Neuronal stem cell (in vitro differentiated cells): ENCODE measurements at regions not wholly inside any gene's neighbourhood (a gene's known extent, or its start where the extent isn't known, plus 50 kb on each side); places are given as distances from the start of the nearest gene placed in this dataset.

Source experiments
- DNase-seq: peaks from one replicate; pipeline ENCODE4 v3.0.0-alpha.2; 2013; ENCODE audit warnings: low spot score
- H2AFZ ChIP-seq: one replicate; pipeline ENCODE4 v1.6.1; 2013; ENCODE audit warnings: mild to moderate bottlenecking, low read length, inconsistent platforms
- H2AK5ac ChIP-seq: 2 replicates; pipeline ENCODE4 v1.6.1; 2013; ENCODE audit warnings: low read depth, mild to moderate bottlenecking, inconsistent platforms, low read length, moderate library complexity, mixed read lengths
- H2BK120ac ChIP-seq: 2 replicates; pipeline ENCODE4 v1.6.1; 2013; ENCODE audit warnings: low read depth, mild to moderate bottlenecking, inconsistent platforms, low read length, moderate library complexity, mixed read lengths
- H2BK12ac ChIP-seq: one replicate; pipeline ENCODE4 v1.6.1; 2013; ENCODE audit warnings: low read length, inconsistent platforms
- H2BK15ac ChIP-seq: 2 replicates; pipeline ENCODE4 v1.6.1; 2013; ENCODE audit warnings: mild to moderate bottlenecking, low read length, inconsistent platforms, mixed read lengths
- H2BK5ac ChIP-seq: one replicate; pipeline ENCODE4 v1.6.1; 2013; ENCODE audit warnings: inconsistent platforms, mild to moderate bottlenecking, low read length, moderate library complexity
- H3K14ac ChIP-seq: one replicate; pipeline ENCODE4 v1.6.1; 2013; ENCODE audit warnings: low read length, inconsistent platforms
- H3K18ac ChIP-seq: 2 replicates; pipeline ENCODE4 v1.6.1; 2013; ENCODE audit warnings: low read length, inconsistent platforms
- H3K23ac ChIP-seq: 2 replicates; pipeline ENCODE4 v1.6.1; 2013; ENCODE audit warnings: low read depth, mild to moderate bottlenecking, mixed read lengths, low read length, inconsistent platforms; ENCODE audit not compliant: poor library complexity
- H3K27ac ChIP-seq: replicated peaks from 3 replicates; pipeline ENCODE4 v1.5.1; 2013; ENCODE audit warnings: low read length, inconsistent platforms
- H3K27me3 ChIP-seq, 3 experiments: 2 replicates each; pipeline ENCODE4 v1.6.1; 2013; ENCODE audit warnings: low read length in 3 of 3, mild to moderate bottlenecking in 2 of 3, inconsistent platforms in 1 of 3, low read depth in 1 of 3, mixed read lengths in 1 of 3, moderate library complexity in 1 of 3; ENCODE audit not compliant: control insufficient read depth in 3 of 3, insufficient read depth in 3 of 3
- H3K36me3 ChIP-seq, 2 donors: replicated peaks in 1 of 2; 2 replicates each; pipeline ENCODE4 v1.6.1; 2013; ENCODE audit warnings: low read length in 2 of 2; ENCODE audit not compliant: control insufficient read depth in 2 of 2, insufficient read depth in 2 of 2
- H3K4ac ChIP-seq: 2 replicates; pipeline ENCODE4 v1.6.1; 2013; ENCODE audit warnings: inconsistent platforms, mild to moderate bottlenecking, low read length, moderate library complexity
- H3K4me1 ChIP-seq, 2 donors: 1 replicate in 1 of 2; 2 replicates in 1 of 2; pipeline ENCODE4 v1.6.1; 2013; ENCODE audit warnings: low read length in 2 of 2, low read depth in 1 of 2; ENCODE audit not compliant: control insufficient read depth in 2 of 2, insufficient read depth in 1 of 2
- H3K4me2 ChIP-seq: one replicate; pipeline ENCODE4 v1.6.1; 2013; ENCODE audit warnings: mild to moderate bottlenecking, low read length, inconsistent platforms; ENCODE audit not compliant: insufficient read depth, poor library complexity, severe bottlenecking
- H3K4me3 ChIP-seq, 2 donors: 2 replicates each; pipeline ENCODE4 v1.5.1; 2013; ENCODE audit warnings: low read length in 2 of 2, mild to moderate bottlenecking in 2 of 2, inconsistent platforms in 1 of 2, moderate library complexity in 1 of 2
- H3K79me1 ChIP-seq: one replicate; pipeline ENCODE4 v1.6.1; 2013; ENCODE audit warnings: low read depth, mild to moderate bottlenecking, inconsistent platforms, low read length, moderate library complexity
- H3K9ac ChIP-seq: one replicate; pipeline ENCODE4 v1.6.1; 2013; ENCODE audit warnings: mild to moderate bottlenecking, low read depth, low read length, inconsistent platforms; ENCODE audit not compliant: poor library complexity
- H3K9me3 ChIP-seq, 2 donors: replicated peaks in 1 of 2; 2 replicates each; pipeline versions ENCODE3 to v1.6.1; 2013; ENCODE audit warnings: low read length in 2 of 2, mild to moderate bottlenecking in 2 of 2, inconsistent platforms in 1 of 2, low read depth in 1 of 2, mixed read lengths in 1 of 2, moderate library complexity in 1 of 2; ENCODE audit not compliant: control insufficient read depth in 2 of 2, insufficient read depth in 1 of 2
- H4K8ac ChIP-seq: one replicate; pipeline ENCODE4 v1.6.1; 2013; ENCODE audit warnings: low read depth, mild to moderate bottlenecking, inconsistent platforms, low read length, moderate library complexity
- H4K91ac ChIP-seq: one replicate; pipeline ENCODE4 v1.6.1; 2013; ENCODE audit warnings: low read length, low read depth, mild to moderate bottlenecking, inconsistent platforms; ENCODE audit not compliant: poor library complexity
- WGBS, 2 donors: extraction: QIAGEN DNeasy Blood & Tissue Kit; methylation state at CpG; one replicate each; pipeline ENCODE4 v1.1.7; 2013; ENCODE audit warnings: missing lambda C conversion rate in 2 of 2, mixed read lengths in 1 of 2; ENCODE audit not compliant: insufficient read length in 2 of 2, insufficient replicate concordance in 1 of 2; ENCODE audit errors: extremely low coverage in 2 of 2; 5-methylcytosine and 5-hydroxymethylcytosine counted together

GRCh38 chr7:121578669-121579068 is 182.6 kb upstream of the FAM3C start:
- Histone ChIP-seq H3K36me3 (no peaks in the 10 kb centered on the region), H2BK120ac (no peak overlapping the region), H4K8ac (no peak overlapping the region), H3K9me3 (no peaks in the 10 kb centered on the region), H3K27me3 (no peaks in the 10 kb centered on the region), H3K14ac (no peak overlapping the region), H3K9ac (no peak overlapping the region), H3K4me2 (no peak overlapping the region), H2BK5ac (no peak overlapping the region), H3K4me1 (peaks cover 3 to 10% of the 10 kb centered on the region in 2 donors), H2BK15ac (no peak overlapping the region), H2BK12ac (no peak overlapping the region), H2AFZ (no peak overlapping the region), H3K27ac (no peak overlapping the region), H3K23ac (no peak overlapping the region), H4K91ac (no peak overlapping the region), H3K18ac (no peak overlapping the region), H2AK5ac (no peak overlapping the region), H3K79me1 (no peaks in the 10 kb centered on the region), H3K4ac (no peak overlapping the region), H3K4me3 (no peak overlapping the region)
- DNase-seq, result no peak
- WGBS, 2 donors, result no CpG with 5 or more reads among the region's 3 CpGs

GRCh38 chr7:121576148-121576917 is 180.2 kb upstream of the FAM3C start:
- Histone ChIP-seq H3K27me3 (no peaks in the 10 kb centered on the region), H2AFZ (peak overlapping the region; percentile 64), H3K4me3 (no peak overlapping the region), H3K9me3 (no peaks in the 10 kb centered on the region), H3K36me3 (no peaks in the 10 kb centered on the region), H2BK5ac (no peak overlapping the region), H2BK15ac (no peak overlapping the region), H3K4ac (no peak overlapping the region), H3K79me1 (no peaks in the 10 kb centered on the region), H3K27ac (no peak overlapping the region), H3K4me2 (no peak overlapping the region), H3K23ac (no peak overlapping the region), H2BK120ac (no peak overlapping the region), H2AK5ac (no peak overlapping the region), H3K4me1 (peaks cover 3 to 13% of the 10 kb centered on the region in 2 donors), H3K9ac (no peak overlapping the region), H2BK12ac (no peak overlapping the region), H3K18ac (no peak overlapping the region), H3K14ac (no peak overlapping the region), H4K8ac (no peak overlapping the region), H4K91ac (no peak overlapping the region)
- no CpG with 5 or more reads among the region's 6 CpGs for WGBS, 2 donors
- no peak for DNase-seq

GRCh38 chr7:121575194-121575765 is 179.2 kb upstream of the FAM3C start:
- no peak overlapping the region for H4K8ac ChIP-seq

GRCh38 chr7:121574109-121574508 is 178.0 kb upstream of the FAM3C start:
- no peak overlapping the region for H4K91ac ChIP-seq
- no peaks in the 10 kb centered on the region for H3K9me3 ChIP-seq
- no peak overlapping the region for H3K4ac ChIP-seq
- H2BK120ac ChIP-seq, result no peak overlapping the region
- H2AK5ac ChIP-seq, result no peak overlapping the region
- H3K9ac ChIP-seq, result no peak overlapping the region
- H3K4me3 ChIP-seq, result no peak overlapping the region
- H3K18ac ChIP-seq, result no peak overlapping the region
- no peaks in the 10 kb centered on the region for H3K79me1 ChIP-seq
- peaks cover 3 to 13% of the 10 kb centered on the region in 2 donors for H3K4me1 ChIP-seq
- H3K4me2 ChIP-seq, result no peak overlapping the region
- H3K23ac ChIP-seq, result no peak overlapping the region
- no peak for DNase-seq
- no peak overlapping the region for H4K8ac ChIP-seq
- no peak overlapping the region for H2BK12ac ChIP-seq
- H2BK5ac ChIP-seq, result no peak overlapping the region
- H3K27ac ChIP-seq, result peak overlapping the region; percentile 6
- no peaks in the 10 kb centered on the region for H3K27me3 ChIP-seq
- no peak overlapping the region for H3K14ac ChIP-seq
- H2AFZ ChIP-seq, result no peak overlapping the region
- no peaks in the 10 kb centered on the region for H3K36me3 ChIP-seq
- no peak overlapping the region for H2BK15ac ChIP-seq

More at GRCh38 chr7:121575194-121575765, 179.2 kb upstream of the FAM3C start:
- Histone ChIP-seq H3K9ac (no peak overlapping the region), H3K18ac (no peak overlapping the region), H2AK5ac (no peak overlapping the region), H3K79me1 (no peaks in the 10 kb centered on the region), H2AFZ (no peak overlapping the region), H2BK5ac (no peak overlapping the region), H3K14ac (no peak overlapping the region), H2BK120ac (no peak overlapping the region), H3K27me3 (no peaks in the 10 kb centered on the region), H3K4me3 (no peak overlapping the region), H3K4ac (no peak overlapping the region), H3K23ac (no peak overlapping the region), H4K91ac (no peak overlapping the region), H3K9me3 (no peaks in the 10 kb centered on the region), H2BK12ac (no peak overlapping the region), H3K4me1 (peaks cover 3 to 13% of the 10 kb centered on the region in 2 donors), H3K4me2 (no peak overlapping the region), H3K27ac (no peak overlapping the region), H2BK15ac (no peak overlapping the region), H3K36me3 (no peaks in the 10 kb centered on the region)
- no peak for DNase-seq
- WGBS, 2 donors, result no CpG with 5 or more reads among the region's 1 CpG
